GM18868 (cell line): ENCODE measurements at regions not wholly inside any gene's neighbourhood (a gene's known extent, or its start where the extent isn't known, plus 50 kb on each side); places are given as distances from the start of the nearest gene placed in this dataset.
"Not testable (repeated sequence)": the region's sequence is repeated elsewhere in the genome, so short reads cannot be mapped to it uniquely, and the experiment has no call there.

ENCODE experiments used
- ATAC-seq: cut with Tn5 transposase; IDR thresholded peaks from one replicate; pipeline ENCODE4 v1.9.1; 2021; ENCODE audit warnings: mild to moderate bottlenecking, moderate library complexity; ENCODE audit not compliant: unreplicated experiment

DNA sequence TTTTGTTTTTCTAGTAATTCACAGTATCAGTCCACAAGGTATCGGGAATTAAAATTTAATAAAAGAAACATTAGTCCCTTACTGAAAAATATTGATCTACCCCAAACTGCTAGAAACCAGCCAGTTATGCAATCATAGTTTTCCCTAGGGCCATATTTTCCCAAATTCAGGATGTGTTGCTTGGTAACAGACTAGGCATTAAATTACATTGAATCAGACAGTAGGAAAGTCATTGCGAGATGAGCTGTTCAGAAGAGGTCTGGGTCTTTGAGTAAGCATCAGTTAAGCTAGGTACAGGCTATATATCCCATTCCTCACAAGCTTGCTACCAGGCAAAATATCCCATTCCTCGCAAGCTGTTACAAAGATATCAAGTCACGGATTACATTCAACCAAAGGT lies 123.0 kb upstream of the CCDC150 start:
- no peak for ATAC-seq

DNA sequence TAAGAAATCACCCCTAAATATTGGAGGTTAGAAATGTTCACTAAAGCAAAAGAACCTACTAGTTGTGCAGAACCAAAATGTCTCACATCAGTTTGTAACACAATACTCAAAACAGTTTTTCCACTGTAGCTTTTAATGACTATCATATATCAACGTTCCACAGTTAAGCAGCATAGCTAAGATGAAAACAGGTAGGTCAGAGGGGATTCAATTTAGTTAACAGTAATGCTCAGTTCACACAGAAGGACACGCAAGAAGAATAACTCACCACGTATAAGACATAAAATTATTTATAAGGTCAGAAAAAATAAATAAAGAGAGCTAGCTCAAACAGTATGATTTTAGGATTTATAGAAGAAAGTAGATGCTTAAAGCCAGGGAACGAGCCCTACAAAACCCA lies 118.9 kb upstream of the CCDC150 start:
- ATAC-seq, result no peak

DNA sequence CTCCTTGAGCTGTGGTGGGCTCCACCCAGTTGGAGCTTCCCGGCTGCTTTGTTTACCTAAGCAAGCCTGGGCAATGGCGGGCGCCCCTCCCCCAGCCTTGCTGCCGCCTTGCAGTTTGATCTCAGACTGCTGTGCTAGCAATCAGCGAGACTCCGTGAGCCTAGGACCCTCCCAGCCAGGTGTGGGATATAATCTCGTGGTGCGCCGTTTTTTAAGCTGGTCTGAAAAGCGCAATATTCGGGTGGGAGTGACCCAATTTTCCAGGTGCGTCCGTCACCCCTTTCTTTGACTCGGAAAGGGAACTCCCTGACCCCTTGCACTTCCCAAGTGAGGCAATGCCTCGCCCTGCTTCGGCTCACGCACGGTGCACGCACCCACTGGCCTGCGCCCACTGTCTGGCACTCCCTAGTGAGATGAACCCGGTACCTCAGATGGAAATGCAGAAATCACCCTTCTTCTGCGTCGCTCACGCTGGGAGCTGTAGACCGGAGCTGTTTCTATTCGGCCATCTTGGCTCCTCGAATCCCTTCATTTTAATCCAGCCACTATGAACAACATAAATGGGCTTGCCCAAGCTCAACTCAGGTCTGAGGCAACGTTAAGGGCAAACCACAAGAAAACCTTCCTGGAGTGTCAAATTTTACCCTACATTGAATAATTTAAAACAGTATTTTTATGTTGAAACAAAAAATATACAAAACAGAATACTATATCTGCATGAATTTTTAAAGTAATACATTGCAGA lies 112.4 kb upstream of the CCDC150 start:
- not testable (repeated sequence) for ATAC-seq

DNA sequence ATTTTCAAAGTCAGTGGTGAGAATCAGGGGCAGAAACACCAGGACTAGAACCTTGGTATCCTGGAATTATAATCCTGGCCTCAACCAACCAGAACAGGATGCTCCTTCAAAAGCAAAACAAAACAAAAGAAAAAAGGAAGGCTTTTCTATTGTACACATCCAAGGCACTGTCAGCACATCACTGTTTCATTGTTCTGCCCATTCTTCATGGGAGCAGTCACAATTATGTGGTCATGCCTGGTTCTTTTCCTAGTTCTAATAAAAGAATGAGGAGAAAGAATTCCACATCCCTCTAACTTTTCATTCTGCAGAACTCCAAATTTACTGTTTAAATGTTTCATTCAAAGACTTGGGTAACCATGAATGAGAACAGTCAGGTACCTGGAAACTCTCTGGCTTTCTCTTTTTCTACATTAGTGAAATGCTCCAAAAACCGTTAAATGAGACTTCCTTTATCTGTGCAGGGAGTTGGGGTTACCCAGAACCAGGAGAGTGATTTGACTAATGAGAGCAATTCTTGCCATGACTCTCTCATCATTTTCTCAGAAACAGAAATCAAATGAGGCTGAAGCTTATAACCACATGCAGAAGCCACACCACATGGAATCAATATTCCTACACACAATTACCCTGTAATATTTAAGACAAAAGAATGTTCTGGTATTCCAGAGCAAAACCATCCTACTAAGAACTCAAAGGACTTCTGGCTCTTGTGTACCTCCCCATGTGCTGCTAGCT lies 110.9 kb upstream of the CCDC150 start:
- peak; percentile 46 for ATAC-seq

DNA sequence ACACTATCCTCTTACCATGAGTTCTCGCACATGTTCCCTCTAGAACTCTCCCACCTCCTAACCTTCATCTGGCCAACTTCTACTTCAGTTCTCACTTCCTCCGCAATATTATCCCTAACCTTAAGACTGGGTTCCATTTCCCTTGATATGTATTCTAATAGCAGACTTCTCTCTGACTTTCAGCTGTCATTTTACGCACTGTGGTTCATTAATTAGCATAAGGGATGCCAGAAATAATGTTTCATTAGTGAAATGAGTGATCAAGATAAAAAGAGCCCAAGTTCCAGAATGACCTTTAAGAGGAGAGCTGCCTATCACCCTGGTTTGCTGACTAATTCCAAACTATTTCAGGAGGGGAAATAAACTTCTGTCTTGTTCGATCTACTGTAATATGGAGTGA lies 108.6 kb upstream of the CCDC150 start:
- ATAC-seq, result peak; percentile 35

DNA sequence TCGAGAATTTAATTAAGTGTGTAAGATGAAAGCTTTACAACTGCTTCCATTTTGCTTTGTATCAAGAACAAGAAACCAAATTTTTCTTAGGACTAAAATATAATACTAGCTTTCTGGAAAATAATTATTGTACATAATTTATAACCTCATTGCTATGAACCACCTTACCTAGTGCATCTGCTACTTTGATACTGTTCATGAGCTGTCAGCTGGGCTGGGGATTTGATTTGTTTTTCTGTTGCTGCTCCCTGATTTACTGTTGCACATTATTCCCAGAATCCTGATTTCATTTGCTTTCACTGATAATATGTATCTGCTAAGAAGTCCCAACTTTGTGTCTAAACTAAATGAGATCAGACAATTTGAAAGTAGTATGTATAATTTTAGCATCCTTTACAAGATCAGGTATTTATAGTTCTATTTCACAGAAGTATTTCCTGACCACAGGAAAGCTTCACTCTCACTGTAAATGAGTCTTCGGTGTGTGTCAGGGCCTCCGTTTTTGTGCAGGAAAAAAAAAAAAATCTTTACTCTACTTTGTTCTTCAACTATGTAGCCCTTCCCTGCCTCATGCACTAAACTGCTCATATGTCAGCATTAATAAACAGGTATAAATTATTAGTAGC lies 105.6 kb upstream of the CCDC150 start:
- no peak for ATAC-seq

DNA sequence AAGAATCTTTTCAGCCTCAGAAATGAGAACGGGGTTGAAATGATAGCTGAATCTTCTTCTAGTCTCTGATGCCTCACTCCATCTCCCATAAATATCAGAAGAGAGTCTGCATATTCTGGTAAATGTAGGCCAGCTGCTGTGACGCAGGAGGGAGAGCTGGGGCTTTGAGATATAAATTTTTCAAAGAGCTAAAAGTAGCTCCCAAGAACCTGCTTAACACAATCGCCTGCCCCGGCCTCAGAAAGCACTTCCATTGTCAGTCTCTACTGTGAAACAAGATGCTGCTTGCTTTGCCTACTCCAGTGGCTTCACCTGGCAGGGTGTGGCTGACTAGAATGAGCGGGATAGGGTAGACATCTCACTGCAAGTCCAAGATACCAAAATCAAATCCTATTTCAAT lies 105.0 kb upstream of the CCDC150 start:
- ATAC-seq, result no peak

DNA sequence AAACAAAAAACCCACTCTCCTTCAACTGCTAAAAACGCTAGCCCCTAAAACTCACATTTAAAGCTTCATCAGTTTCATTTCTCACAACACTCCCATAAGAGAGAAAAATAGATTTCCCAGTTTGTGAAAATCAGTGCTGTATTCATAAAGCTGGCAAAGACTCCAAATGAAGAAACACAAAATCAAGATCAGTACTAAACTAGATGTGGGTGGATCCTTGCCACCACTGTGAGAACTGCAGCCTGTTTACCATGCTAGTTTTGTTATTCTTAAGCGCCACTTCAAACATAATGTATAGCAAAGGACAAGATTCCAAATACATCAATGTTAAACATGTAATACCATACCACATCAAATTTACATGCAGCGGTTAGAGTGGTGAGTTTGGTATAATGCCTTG lies 104.5 kb upstream of the CCDC150 start:
- no peak for ATAC-seq

DNA sequence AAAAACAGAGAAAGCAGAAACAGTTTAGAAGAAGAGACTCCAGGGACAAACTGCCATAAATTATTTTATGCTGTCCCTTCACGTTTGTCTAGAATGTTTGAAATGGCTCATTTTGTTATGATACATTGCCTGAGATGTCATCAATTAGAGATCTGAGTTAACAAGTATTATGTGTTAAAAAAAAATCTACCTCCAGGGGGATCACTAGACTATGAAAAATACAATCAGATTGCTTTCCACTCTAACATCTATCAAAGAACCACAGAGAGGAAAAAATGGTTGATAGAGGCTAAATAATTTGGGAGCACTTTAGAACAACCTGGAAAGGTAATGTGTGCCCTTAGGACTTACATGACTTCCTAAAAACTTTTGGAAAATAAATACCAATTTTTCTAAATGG lies 103.8 kb upstream of the CCDC150 start:
- no peak for ATAC-seq

DNA sequence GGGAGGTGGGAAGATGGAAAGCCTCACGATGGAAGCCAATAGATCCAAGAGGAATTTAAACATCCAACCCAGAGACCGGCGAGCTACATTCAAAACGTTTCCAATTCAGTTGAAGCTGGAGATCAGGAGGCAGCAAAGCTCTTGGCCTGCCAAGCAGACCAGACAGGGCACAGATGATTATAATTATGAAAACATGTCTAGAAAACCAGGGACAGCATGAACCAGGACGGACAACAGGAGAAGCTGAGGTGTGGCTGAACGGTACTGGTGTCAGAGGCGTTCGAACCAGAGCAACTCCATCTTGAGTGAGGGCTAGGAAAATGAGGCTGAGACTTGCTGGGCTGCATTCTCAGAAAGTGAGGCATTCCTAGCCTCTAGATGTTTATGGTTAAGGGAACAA lies 102.2 kb upstream of the CCDC150 start:
- no peak for ATAC-seq

DNA sequence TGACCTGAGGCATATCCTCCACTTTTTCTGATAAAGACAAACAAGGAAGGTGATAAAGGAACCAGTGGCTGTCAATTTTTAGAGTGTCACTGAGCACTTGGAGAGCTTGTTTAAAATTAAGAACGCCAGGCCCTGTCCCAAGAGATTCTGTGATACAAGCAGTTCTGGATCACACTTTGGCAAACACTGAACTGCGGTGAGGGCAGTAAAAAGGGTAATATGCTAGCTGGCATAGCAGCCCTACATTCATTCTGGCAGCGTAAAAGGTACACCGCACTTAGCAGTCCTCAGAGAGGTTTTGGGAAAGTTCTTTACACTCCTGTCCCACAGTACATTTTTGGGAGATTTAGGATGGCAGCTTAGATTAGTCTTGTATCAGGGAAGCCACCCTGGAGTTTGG lies 101.3 kb upstream of the CCDC150 start:
- ATAC-seq, result no peak

DNA sequence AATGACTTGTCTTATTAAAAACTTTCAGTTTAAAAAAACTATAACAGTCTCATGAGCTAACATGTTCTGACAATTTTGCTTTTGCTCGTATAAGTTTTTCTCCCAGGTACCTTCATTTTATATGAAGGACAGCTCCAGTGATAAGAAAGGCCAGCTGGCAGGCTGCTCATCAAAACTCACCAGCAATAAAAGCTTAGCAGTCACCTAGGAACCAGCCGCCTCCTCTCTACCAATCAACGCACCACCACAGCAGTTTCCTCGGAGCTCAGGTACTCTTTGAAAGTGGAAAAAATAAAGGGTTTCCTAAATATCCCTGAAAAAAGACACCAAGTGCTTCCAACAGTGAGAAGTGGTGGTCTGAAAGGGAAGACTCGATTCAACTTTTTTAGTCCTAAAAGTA lies 100.9 kb upstream of the CCDC150 start:
- no peak for ATAC-seq

DNA sequence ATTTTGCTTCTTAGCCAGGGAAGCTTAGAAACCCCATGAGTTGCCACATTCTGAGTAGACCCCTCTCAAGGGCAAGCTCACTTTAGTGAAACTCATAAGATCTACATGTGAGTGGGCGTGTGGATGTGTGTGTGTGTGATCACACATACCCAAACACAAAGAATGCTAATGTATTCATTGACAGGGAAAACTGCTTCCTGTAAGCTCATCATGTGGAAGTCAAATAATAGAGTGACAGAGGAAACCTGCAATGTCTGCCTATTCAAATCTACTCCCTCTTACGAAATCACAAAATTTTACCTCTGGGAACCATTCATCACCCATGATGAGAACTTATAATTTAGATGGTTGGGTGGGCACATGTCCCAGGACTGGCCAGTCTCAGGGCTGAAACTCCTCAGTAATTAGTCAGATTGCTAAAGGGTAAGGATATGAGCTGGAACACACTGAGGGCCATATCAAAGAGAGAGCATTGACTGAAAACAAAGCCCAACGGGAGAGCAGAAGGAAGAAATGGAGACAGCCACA lies 94.5 kb upstream of the CCDC150 start:
- ATAC-seq, result no peak

DNA sequence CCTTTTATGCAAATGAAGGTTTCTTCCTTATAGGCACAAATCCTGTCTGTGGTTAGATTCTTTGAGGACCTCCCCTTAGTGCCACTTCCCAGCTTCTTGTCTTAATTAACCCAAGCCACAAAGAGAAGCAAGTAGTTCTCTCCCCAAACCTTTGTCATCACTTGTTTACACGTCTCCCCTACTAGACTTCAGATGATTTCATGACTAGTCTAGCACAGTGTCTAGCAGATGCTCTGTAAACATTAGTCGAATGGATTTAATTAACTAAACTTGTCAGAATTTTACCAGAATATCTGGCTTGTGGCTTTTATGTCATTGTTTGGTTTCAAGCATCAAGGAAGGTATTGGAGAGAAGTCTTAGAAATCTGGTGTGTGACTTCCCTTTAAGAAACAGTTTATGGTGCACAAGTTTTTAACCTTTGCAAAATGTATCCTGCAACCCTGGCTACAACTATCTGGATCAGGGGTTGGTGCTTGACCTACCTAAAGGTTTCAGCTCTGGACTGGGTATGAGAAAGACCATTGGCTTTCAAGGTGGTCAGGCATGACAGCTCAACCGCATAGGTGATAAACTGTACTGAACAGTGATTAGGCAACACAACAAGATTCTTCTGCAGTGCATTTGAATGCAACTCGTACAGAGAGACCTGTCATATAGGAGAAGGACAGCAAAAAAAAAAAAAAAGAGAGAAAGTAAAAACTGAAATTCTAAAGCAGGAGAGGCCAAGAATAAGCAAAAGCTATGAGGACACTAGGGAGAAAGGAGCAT lies 93.2 kb upstream of the CCDC150 start:
- peak; percentile 57 for ATAC-seq

DNA sequence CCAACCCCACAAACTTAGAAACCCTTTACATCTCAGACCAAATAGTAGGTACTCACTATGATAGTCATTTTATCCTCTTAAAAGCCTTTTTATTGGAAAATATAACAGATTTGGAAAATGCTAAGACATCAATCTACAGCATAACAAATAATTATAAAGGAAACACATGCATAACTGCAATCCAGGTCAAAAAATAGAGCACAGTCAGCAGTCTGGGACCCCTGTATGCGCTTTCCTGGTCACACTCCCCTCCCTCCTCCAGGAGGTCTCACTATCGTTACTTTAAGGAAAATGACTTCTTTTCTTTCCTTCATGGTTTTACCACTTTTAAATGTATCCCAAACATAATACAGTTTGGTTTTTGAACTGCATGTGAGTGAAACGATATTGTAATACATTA lies 90.5 kb upstream of the CCDC150 start:
- no peak for ATAC-seq

DNA sequence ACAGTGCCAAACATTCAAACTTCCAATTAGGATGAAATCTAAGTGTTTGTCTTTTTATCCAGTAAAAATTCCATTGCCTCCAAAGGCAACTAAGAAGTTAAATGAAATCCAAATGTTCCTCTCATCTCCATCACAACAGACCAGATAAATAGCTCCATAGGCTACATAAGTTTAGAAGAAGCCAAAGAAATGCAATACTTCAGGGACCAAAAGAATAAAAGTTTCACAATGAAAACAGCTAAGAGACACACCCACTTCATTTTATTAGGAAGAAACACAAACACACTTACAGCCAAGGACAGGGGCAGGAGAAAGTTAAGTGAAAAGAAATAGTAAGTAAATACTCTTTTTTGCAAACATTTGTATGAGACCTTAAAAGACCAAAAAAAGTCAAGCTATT lies 88.5 kb upstream of the CCDC150 start:
- no peak for ATAC-seq

DNA sequence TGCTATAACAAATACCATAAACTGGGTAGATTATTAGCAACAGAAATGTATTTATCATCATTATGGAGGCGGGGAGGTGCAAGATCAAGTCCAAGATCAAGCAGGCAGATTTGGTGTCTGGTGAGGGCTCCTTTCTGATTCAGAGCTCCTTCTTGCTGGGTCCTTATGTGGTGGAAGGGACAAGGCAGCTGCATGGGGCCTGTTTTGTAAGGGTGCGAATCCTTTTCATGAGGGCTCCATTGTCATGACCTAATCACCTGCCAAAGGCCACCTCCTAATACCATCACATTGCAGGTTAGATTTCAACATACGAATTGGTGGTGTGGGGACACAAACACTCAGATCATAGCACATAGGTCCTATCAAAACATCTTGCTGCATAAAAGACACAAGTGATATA lies 84.4 kb upstream of the CCDC150 start:
- no peak for ATAC-seq

DNA sequence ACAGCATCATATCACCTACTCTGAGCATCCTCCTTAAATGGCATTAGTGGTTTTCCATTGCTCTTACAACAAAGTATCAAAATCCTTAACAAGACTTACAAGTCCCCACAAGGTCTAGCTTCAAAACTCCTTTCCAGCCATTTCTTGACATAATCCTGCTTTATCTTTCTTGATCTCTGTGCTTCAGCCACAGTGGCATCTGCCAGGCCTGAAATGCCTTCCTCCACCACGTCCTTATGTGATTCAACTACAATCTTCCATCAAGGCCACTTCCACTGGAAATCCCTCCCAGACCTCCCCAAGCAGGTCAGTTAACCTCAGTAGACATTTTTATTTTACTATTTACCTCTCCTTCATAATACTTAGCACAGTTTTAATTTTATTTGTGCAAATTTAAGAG lies 83.8 kb upstream of the CCDC150 start:
- no peak for ATAC-seq

DNA sequence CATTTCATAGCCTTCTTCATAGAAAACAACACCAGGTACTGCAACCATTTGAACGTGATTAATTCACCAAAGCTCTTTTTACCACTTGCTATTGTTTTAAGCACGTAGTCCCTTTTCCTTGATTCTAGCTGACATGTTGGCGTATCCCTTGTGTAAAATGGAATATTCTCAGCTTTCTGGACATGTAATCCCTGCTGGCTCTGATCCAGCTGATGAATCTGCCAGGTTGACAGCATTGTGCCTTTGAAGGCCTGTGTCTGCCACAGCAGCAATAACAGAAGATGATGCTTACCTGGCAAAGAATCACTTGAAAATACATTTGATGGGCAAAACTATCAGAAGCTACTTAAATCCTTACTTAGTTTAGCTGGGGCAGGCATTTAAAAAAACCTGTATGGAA lies 81.0 kb upstream of the CCDC150 start:
- ATAC-seq, result no peak

DNA sequence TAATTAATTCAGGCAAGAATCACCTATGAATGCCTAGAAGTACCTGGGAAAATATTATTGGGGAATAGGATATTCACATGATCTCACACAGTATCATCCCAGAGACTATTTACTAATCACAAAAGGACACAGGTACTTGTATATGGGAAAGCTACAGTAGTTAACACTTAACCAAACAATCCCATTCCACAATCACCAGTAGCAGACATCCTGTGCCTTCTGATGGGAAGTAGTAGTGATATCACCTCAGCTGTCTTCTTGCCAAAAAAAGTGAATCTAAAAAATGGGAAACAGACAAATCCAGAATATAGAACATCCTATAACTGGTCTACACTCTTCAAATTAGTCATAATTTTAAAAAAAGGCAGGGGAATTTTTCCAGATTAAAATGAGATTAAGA lies 75.6 kb upstream of the CCDC150 start:
- ATAC-seq, result no peak

DNA sequence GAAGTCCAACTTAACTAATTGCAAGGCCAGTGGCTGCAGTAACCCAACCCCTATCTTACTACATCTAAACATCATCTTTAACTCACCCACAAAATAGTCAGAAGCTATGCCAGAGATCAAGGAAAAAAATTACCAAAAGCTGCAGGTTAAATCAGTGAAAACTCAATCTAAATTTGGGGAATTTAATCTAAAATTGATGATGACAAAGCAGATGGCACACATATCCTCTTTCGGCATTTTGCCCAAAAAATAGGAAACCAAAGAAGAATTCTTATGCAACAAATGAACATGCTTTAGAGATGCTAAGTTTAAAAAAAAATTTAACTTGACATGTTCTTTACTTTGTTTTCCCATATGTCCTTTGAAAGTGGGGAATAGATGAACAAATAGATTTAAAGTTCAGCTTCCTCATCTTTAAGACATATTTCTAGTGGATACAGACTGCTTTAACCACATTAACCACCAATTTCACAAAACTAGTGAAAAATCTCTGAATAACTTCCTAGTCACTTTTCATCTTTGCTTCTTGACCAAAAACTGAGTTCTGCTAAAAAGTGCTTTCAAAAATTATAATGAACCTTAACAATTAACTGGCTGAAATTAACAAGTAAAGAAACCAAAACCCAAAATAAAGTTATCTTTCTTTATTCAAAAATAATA lies 74.3 kb upstream of the CCDC150 start:
- no peak for ATAC-seq
